ENCODE measurements at regions not wholly inside any gene's neighbourhood (a gene's known extent, or its start where the extent isn't known, plus 50 kb on each side); places are given as distances from the start of the nearest gene placed in this dataset.

GRCh38 chr2:53202063-53202462 is 565.5 kb upstream of the CHAC2 start:
- peak in 3 of 6 experiments; percentile 39 to 46 (median 42) for TF ChIP-seq CTCF (IDR thresholded peaks at IDR 0.05)
- no peak for TF ChIP-seq POLR2A (IDR thresholded peaks at IDR 0.05)

All from Peyer's patch (tissue), 4 donors.